ENCODE measurements at regions not wholly inside any gene's neighbourhood (a gene's known extent, or its start where the extent isn't known, plus 50 kb on each side); places are given as distances from the start of the nearest gene placed in this dataset.

DNA sequence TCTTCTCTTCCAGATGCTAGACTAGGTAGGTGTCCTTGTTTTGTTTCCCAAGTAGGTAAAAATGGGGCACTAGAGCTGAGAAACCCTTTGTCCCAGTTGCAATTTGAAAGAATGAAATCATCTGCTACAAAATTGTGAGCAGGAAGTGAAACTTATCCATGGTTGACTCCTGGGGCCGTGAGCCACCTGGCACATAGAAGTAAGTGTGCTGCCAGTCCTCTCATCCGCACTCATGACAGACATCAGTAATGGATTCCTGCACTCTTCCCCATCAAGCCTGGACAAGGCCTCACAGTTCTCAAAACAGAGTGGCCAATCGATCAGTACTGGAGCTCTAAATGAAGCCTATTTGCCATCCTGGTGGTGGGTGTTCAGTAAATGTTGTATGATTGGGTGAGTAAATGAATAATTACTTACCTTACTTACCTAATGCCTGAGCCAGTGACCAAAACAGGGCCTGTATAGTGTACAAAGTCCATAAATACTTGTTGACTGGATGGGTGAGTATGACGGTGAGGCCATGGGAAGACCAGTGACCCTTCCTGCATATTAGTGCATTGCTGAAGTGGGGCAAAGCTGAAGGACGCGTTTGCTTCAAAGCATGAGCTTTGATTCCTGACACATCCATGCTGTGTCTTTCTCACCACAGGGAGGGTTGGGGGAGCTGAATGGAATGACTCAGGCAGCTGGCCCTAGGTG lies 68.9 kb upstream of the HEPHL1 start:
- no peaks in the 10 kb centered on the region for H3K27me3 ChIP-seq (ENCODE audit: control insufficient read depth, extremely low read depth, insufficient read depth, low read length)
- FAIRE-seq: no peak
- dilution Hi-C loops (cut with MboI; ENCODE audit: extremely low pct_ligation_motif_present, low sequenced_read_pairs): no loop called here

DNA sequence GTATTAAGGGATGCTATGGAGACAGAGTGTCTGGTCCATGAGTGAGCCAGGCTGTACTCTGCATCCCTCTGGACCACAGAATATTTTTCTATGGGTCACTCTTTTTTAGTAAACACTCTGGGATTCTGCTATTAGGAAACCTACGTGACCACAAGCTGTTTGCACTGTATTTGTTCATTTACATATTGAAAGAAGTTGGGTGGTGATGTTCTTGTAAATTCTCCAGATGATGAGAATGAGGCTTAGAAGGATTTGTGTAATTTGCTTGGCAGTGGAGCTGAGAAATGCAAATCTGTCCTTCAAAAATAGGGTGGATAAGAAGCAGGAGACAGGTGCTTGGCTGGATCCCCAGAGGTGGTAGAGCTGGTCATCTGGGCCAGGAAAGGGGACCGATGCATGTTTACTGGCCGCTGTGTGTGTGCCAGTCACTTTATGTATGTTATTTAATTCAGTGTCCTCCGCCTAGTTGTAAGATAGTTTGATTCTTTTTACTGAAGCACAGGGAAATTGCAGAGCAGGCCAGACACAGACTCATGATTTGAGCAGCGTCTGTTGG lies 63.7 kb upstream of the HEPHL1 start:
- dilution Hi-C loops (cut with MboI; ENCODE audit: extremely low pct_ligation_motif_present, low sequenced_read_pairs): no loop called here
- no peak for FAIRE-seq

More for the DNA sequence above, 68.9 kb upstream of the HEPHL1 start:
- Histone ChIP-seq H2AFZ (ENCODE audit: control insufficient read depth, low read length) (no peak overlapping the region), H4K20me1 (ENCODE audit: control insufficient read depth, extremely low read depth, insufficient read depth, low read length) (no peaks in the 10 kb centered on the region), H3K79me2 (ENCODE audit: control insufficient read depth, insufficient read depth, low read length) (no peaks in the 10 kb centered on the region), H3K9me3 (ENCODE audit: control insufficient read depth, low read depth, low read length) (no peaks in the 10 kb centered on the region), H3K9me1 (ENCODE audit: control insufficient read depth, extremely low read depth, insufficient read depth, low read length) (no peaks in the 10 kb centered on the region), H3K4me1 (ENCODE audit: control insufficient read depth, extremely low read depth, insufficient read depth, low read length) (peaks cover 9% of the 10 kb centered on the region), H3K27ac (ENCODE audit: control insufficient read depth, insufficient read depth, low read length) (no peak overlapping the region), H3K9ac (ENCODE audit: control insufficient read depth, extremely low read depth, insufficient read depth, low read length) (no peak overlapping the region), H3K4me2 (ENCODE audit: control insufficient read depth, extremely low read depth, insufficient read depth, low read depth, low read length) (no peak overlapping the region), H3K36me3 (ENCODE audit: control insufficient read depth in 2 of 2, extremely low read depth in 1 of 2, insufficient read depth in 2 of 2, low read length in 2 of 2) (no peaks in the 10 kb centered on the region), H3K4me3 (ENCODE audit: control insufficient read depth in 2 of 3, extremely low read depth in 1 of 3, insufficient read depth in 2 of 3, low read depth in 1 of 3, low read length in 3 of 3) (no peak overlapping the region)
- no peak for TF ChIP-seq EZH2 (IDR thresholded peaks at IDR 0.05; ENCODE audit: low read length)
- DNase-seq (ENCODE audit: low read depth, low spot score): no peak

More for the DNA sequence above, 63.7 kb upstream of the HEPHL1 start:
- Histone ChIP-seq H2AFZ (ENCODE audit: control insufficient read depth, low read length) (no peak overlapping the region), H3K9me3 (ENCODE audit: control insufficient read depth, low read depth, low read length) (no peaks in the 10 kb centered on the region), H3K27ac (ENCODE audit: control insufficient read depth, insufficient read depth, low read length) (no peak overlapping the region), H4K20me1 (ENCODE audit: control insufficient read depth, extremely low read depth, insufficient read depth, low read length) (no peaks in the 10 kb centered on the region), H3K36me3 (ENCODE audit: control insufficient read depth in 2 of 2, extremely low read depth in 1 of 2, insufficient read depth in 2 of 2, low read length in 2 of 2) (no peaks in the 10 kb centered on the region), H3K9me1 (ENCODE audit: control insufficient read depth, extremely low read depth, insufficient read depth, low read length) (no peaks in the 10 kb centered on the region), H3K4me2 (ENCODE audit: control insufficient read depth, extremely low read depth, insufficient read depth, low read depth, low read length) (no peak overlapping the region), H3K4me3 (ENCODE audit: control insufficient read depth in 2 of 3, extremely low read depth in 1 of 3, insufficient read depth in 2 of 3, low read depth in 1 of 3, low read length in 3 of 3) (no peak overlapping the region), H3K9ac (ENCODE audit: control insufficient read depth, extremely low read depth, insufficient read depth, low read length) (no peak overlapping the region), H3K27me3 (ENCODE audit: control insufficient read depth, extremely low read depth, insufficient read depth, low read length) (no peaks in the 10 kb centered on the region), H3K4me1 (ENCODE audit: control insufficient read depth, extremely low read depth, insufficient read depth, low read length) (no peaks in the 10 kb centered on the region), H3K79me2 (ENCODE audit: control insufficient read depth, insufficient read depth, low read length) (no peaks in the 10 kb centered on the region)
- DNase-seq (ENCODE audit: low read depth, low spot score): no peak
- TF ChIP-seq, protein P1, sequence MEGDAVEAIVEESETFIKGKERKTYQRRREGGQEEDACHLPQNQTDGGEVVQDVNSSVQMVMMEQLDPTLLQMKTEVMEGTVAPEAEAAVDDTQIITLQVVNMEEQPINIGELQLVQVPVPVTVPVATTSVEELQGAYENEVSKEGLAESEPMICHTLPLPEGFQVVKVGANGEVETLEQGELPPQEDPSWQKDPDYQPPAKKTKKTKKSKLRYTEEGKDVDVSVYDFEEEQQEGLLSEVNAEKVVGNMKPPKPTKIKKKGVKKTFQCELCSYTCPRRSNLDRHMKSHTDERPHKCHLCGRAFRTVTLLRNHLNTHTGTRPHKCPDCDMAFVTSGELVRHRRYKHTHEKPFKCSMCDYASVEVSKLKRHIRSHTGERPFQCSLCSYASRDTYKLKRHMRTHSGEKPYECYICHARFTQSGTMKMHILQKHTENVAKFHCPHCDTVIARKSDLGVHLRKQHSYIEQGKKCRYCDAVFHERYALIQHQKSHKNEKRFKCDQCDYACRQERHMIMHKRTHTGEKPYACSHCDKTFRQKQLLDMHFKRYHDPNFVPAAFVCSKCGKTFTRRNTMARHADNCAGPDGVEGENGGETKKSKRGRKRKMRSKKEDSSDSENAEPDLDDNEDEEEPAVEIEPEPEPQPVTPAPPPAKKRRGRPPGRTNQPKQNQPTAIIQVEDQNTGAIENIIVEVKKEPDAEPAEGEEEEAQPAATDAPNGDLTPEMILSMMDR (optimal IDR thresholded peaks at IDR 0.05 in 1 of 3, IDR thresholded peaks at IDR 0.05 in 1 of 3, conservative IDR thresholded peaks at IDR 0.05 in 1 of 3; ENCODE audit: extremely low read depth in 1 of 3, insufficient read depth in 2 of 3, low read length in 3 of 3): no peak
- no peak for TF ChIP-seq EZH2 (IDR thresholded peaks at IDR 0.05; ENCODE audit: low read length)
